Stimulated activated naive CD8-positive, alpha-beta T cell treated with anti-CD3 and anti-CD28 coated beads, Interleukin-15, Interleukin-2, amounts not matched to agents 100 ng/mL and 50 ng/mL, for 24 hours (primary cell): ENCODE measurements at regions not wholly inside any gene's neighbourhood (a gene's known extent, or its start where the extent isn't known, plus 50 kb on each side); places are given as distances from the start of the nearest gene placed in this dataset.
"Not testable (repeated sequence)": the region's sequence is repeated elsewhere in the genome, so short reads cannot be mapped to it uniquely, and the experiment has no call there.

ENCODE experiments used
- H3K27ac Mint-ChIP-seq: one replicate; pipeline ENCODE4 v1.8.0; 2021; ENCODE audit warnings: mild to moderate bottlenecking, mixed read lengths
- H3K27me3 Mint-ChIP-seq: one replicate; pipeline ENCODE4 v1.8.0; 2021; ENCODE audit warnings: mixed read lengths
- H3K36me3 Mint-ChIP-seq: one replicate; pipeline ENCODE4 v1.8.0; 2021; ENCODE audit warnings: low read depth, mixed read lengths
- H3K4me1 Mint-ChIP-seq: one replicate; pipeline ENCODE4 v1.8.0; 2021; ENCODE audit warnings: low read depth, mixed read lengths
- H3K4me3 Mint-ChIP-seq: one replicate; pipeline ENCODE4 v1.8.0; 2021; ENCODE audit warnings: mild to moderate bottlenecking, mixed read lengths
- H3K9me3 Mint-ChIP-seq: one replicate; pipeline ENCODE4 v1.8.0; 2021; ENCODE audit warnings: mixed read lengths

- no peak overlapping the region for H3K27ac Mint-ChIP-seq
- H3K9me3 Mint-ChIP-seq = no peaks in the 10 kb centered on the region
- no peaks in the 10 kb centered on the region for H3K36me3 Mint-ChIP-seq
- no peaks in the 10 kb centered on the region for H3K27me3 Mint-ChIP-seq
- H3K4me3 Mint-ChIP-seq = no peak overlapping the region
- H3K4me1 Mint-ChIP-seq = no peaks in the 10 kb centered on the region
Observed at GRCh38 chr14:44639781-44640385, 132.8 kb upstream of the FSCB start.

- no peaks in the 10 kb centered on the region for H3K36me3 Mint-ChIP-seq
- no peaks in the 10 kb centered on the region for H3K9me3 Mint-ChIP-seq
- no peaks in the 10 kb centered on the region for H3K4me1 Mint-ChIP-seq
- no peak overlapping the region for H3K4me3 Mint-ChIP-seq
- H3K27me3 Mint-ChIP-seq = no peaks in the 10 kb centered on the region
- H3K27ac Mint-ChIP-seq = no peak overlapping the region
Observed at GRCh38 chr14:44634692-44635091, 127.6 kb upstream of the FSCB start.

GRCh38 chr14:44626423-44626822 is 119.3 kb upstream of the FSCB start:
- no peaks in the 10 kb centered on the region for H3K4me1 Mint-ChIP-seq
- H3K27ac Mint-ChIP-seq = no peak overlapping the region
- no peaks in the 10 kb centered on the region for H3K36me3 Mint-ChIP-seq
- peaks cover 4% of the 10 kb centered on the region for H3K27me3 Mint-ChIP-seq
- H3K9me3 Mint-ChIP-seq = no peaks in the 10 kb centered on the region
- H3K4me3 Mint-ChIP-seq = no peak overlapping the region

- no peaks in the 10 kb centered on the region for H3K9me3 Mint-ChIP-seq
- H3K4me3 Mint-ChIP-seq = no peak overlapping the region
- no peak overlapping the region for H3K27ac Mint-ChIP-seq
- H3K27me3 Mint-ChIP-seq = peaks cover 4% of the 10 kb centered on the region
- H3K4me1 Mint-ChIP-seq = no peaks in the 10 kb centered on the region
- no peaks in the 10 kb centered on the region for H3K36me3 Mint-ChIP-seq
Observed at GRCh38 chr14:44625098-44625497, 118.0 kb upstream of the FSCB start.

- Mint-ChIP-seq H3K4me1 (no peaks in the 10 kb centered on the region), H3K9me3 (no peaks in the 10 kb centered on the region), H3K27ac (no peak overlapping the region), H3K36me3 (no peaks in the 10 kb centered on the region), H3K4me3 (no peak overlapping the region), H3K27me3 (no peaks in the 10 kb centered on the region)
Observed at GRCh38 chr14:44620121-44621019, 113.3 kb upstream of the FSCB start.

- H3K36me3 Mint-ChIP-seq = no peaks in the 10 kb centered on the region
- no peak overlapping the region for H3K4me3 Mint-ChIP-seq
- no peaks in the 10 kb centered on the region for H3K4me1 Mint-ChIP-seq
- no peaks in the 10 kb centered on the region for H3K27me3 Mint-ChIP-seq
- no peak overlapping the region for H3K27ac Mint-ChIP-seq
- no peaks in the 10 kb centered on the region for H3K9me3 Mint-ChIP-seq
Observed at GRCh38 chr14:44616204-44616603, 109.1 kb upstream of the FSCB start.

- no peaks in the 10 kb centered on the region for H3K36me3 Mint-ChIP-seq
- H3K9me3 Mint-ChIP-seq = no peaks in the 10 kb centered on the region
- H3K27ac Mint-ChIP-seq = no peak overlapping the region
- H3K4me3 Mint-ChIP-seq = no peak overlapping the region
- no peaks in the 10 kb centered on the region for H3K4me1 Mint-ChIP-seq
- H3K27me3 Mint-ChIP-seq = no peaks in the 10 kb centered on the region
Observed at GRCh38 chr14:44613061-44613712, 106.1 kb upstream of the FSCB start.

- Mint-ChIP-seq H3K4me3 (no peak overlapping the region), H3K36me3 (no peaks in the 10 kb centered on the region), H3K4me1 (no peaks in the 10 kb centered on the region)
Observed at GRCh38 chr14:44612002-44612401, 104.9 kb upstream of the FSCB start.

GRCh38 chr14:44609876-44610510 is 102.9 kb upstream of the FSCB start:
- Mint-ChIP-seq H3K4me1 (no peaks in the 10 kb centered on the region), H3K27ac (no peak overlapping the region), H3K27me3 (no peaks in the 10 kb centered on the region), H3K36me3 (no peaks in the 10 kb centered on the region), H3K4me3 (no peak overlapping the region), H3K9me3 (peaks cover 4% of the 10 kb centered on the region)

More at GRCh38 chr14:44612002-44612401, 104.9 kb upstream of the FSCB start:
- Mint-ChIP-seq H3K27me3 (no peaks in the 10 kb centered on the region), H3K27ac (no peak overlapping the region), H3K9me3 (no peaks in the 10 kb centered on the region)

GRCh38 chr14:44609201-44609600 is 102.1 kb upstream of the FSCB start:
- no peak overlapping the region for H3K27ac Mint-ChIP-seq
- H3K4me3 Mint-ChIP-seq = no peak overlapping the region
- H3K27me3 Mint-ChIP-seq = no peaks in the 10 kb centered on the region

GRCh38 chr14:44607701-44608100 is 100.6 kb upstream of the FSCB start:
- no peaks in the 10 kb centered on the region for H3K27me3 Mint-ChIP-seq
- H3K9me3 Mint-ChIP-seq = peaks cover 4% of the 10 kb centered on the region
- no peak overlapping the region for H3K4me3 Mint-ChIP-seq
- no peaks in the 10 kb centered on the region for H3K4me1 Mint-ChIP-seq
- no peak overlapping the region for H3K27ac Mint-ChIP-seq
- no peaks in the 10 kb centered on the region for H3K36me3 Mint-ChIP-seq

More at GRCh38 chr14:44609201-44609600, 102.1 kb upstream of the FSCB start:
- no peaks in the 10 kb centered on the region for H3K36me3 Mint-ChIP-seq
- no peaks in the 10 kb centered on the region for H3K4me1 Mint-ChIP-seq
- H3K9me3 Mint-ChIP-seq = peaks cover 4% of the 10 kb centered on the region

GRCh38 chr14:44606576-44606975 is 99.5 kb upstream of the FSCB start:
- Mint-ChIP-seq H3K27ac (no peak overlapping the region), H3K27me3 (no peaks in the 10 kb centered on the region), H3K9me3 (peaks cover 4% of the 10 kb centered on the region), H3K4me1 (no peaks in the 10 kb centered on the region), H3K36me3 (no peaks in the 10 kb centered on the region), H3K4me3 (no peak overlapping the region)

GRCh38 chr14:44601266-44601665 is 94.2 kb upstream of the FSCB start:
- H3K4me3 Mint-ChIP-seq, H3K36me3 Mint-ChIP-seq, H3K27ac Mint-ChIP-seq, H3K27me3 Mint-ChIP-seq, H3K9me3 Mint-ChIP-seq, H3K4me1 Mint-ChIP-seq: not testable (repeated sequence)

GRCh38 chr14:44589180-44589579 is 82.1 kb upstream of the FSCB start:
- no peak overlapping the region for H3K4me3 Mint-ChIP-seq
- H3K27ac Mint-ChIP-seq = no peak overlapping the region
- no peaks in the 10 kb centered on the region for H3K4me1 Mint-ChIP-seq
- no peaks in the 10 kb centered on the region for H3K27me3 Mint-ChIP-seq
- no peaks in the 10 kb centered on the region for H3K36me3 Mint-ChIP-seq
- H3K9me3 Mint-ChIP-seq = peaks cover 4% of the 10 kb centered on the region

- H3K36me3 Mint-ChIP-seq = no peaks in the 10 kb centered on the region
- H3K27me3 Mint-ChIP-seq = no peaks in the 10 kb centered on the region
- H3K4me1 Mint-ChIP-seq = no peaks in the 10 kb centered on the region
- H3K9me3 Mint-ChIP-seq = peaks cover 4% of the 10 kb centered on the region
- H3K27ac Mint-ChIP-seq = no peak overlapping the region
- H3K4me3 Mint-ChIP-seq = no peak overlapping the region
Observed at GRCh38 chr14:44586910-44587309, 79.8 kb upstream of the FSCB start.
